Dedifferentiated amniotic fluid mesenchymal stem cell (primary cell): ENCODE measurements at regions not wholly inside any gene's neighbourhood (a gene's known extent, or its start where the extent isn't known, plus 50 kb on each side); places are given as distances from the start of the nearest gene placed in this dataset.

Experiments
- DNase-seq: peaks from one replicate; pipeline ENCODE4 v3.0.0-alpha.2; 2016; ENCODE audit errors: extremely low spot score

DNA sequence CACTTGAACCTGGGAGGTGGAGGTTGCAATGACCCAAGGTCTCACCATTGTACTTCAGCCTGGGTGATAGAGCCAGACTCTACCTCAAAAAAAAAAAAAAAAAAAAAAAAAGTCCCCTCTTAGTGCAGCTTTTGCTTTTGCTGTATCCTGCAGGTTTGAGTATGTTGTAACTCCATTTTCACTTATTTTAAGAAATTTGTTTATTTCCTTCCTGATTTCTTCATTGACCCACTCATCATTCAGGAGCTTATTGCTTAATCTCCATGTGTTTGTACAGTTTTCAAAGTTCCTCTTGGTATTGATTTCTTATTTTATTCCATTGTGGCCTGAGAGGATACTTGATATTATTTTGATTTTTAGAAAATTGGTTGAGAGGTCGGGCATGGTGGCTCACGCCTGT, 50.9 kb upstream of the AK4 start:
- DNase-seq: no peak
